ENCODE measurements at regions not wholly inside any gene's neighbourhood (a gene's known extent, or its start where the extent isn't known, plus 50 kb on each side); places are given as distances from the start of the nearest gene placed in this dataset.

GRCh38 chr3:116920826-116921610 is 211.4 kb downstream of the TUSC7 start:
- Mint-ChIP-seq H3K4me3 (no peak overlapping the region), H3K27ac (no peak overlapping the region), H3K36me3 (ENCODE audit: low read depth) (0 out of 3 replicates have a peak, but pooled peaks cover 2% of the 10 kb centered on the region), H3K4me1 (no peaks in the 10 kb centered on the region), H3K27me3 (ENCODE audit: insufficient read depth, low read depth, poor library complexity) (no peaks in the 10 kb centered on the region), H3K9me3 (peaks cover 23% of the 10 kb centered on the region)
- H3K4me3 ChIP-seq: no peak overlapping the region
- ATAC-seq (no peak), DNase-seq (ENCODE audit: low spot score) (no peak)
- no peaks in the 10 kb centered on the region for H3K27me3 ChIP-seq (ENCODE audit: insufficient read depth)
- no peaks in the 10 kb centered on the region for H3F3A ChIP-seq (replicated peaks; ENCODE audit: low read depth)
- H3K4me2 ChIP-seq: no peak overlapping the region
- no peaks in the 10 kb centered on the region for H3K79me2 ChIP-seq (replicated peaks; ENCODE audit: insufficient read depth)
- H3K27ac ChIP-seq (ENCODE audit: low read depth): no peak overlapping the region
- H3K4me1 ChIP-seq (ENCODE audit: insufficient read depth): no peaks in the 10 kb centered on the region
- no peak for TF ChIP-seq POLR2AphosphoS5 (IDR thresholded peaks at IDR 0.05; ENCODE audit: low read depth)
- no peak for TF ChIP-seq ZNF331 (CRISPR knock-in tag; IDR thresholded peaks at IDR 0.05; ENCODE audit: low read depth)
- TF ChIP-seq ETS1 (IDR thresholded peaks at IDR 0.05): no peak
- H2AFZ ChIP-seq: no peak overlapping the region
- H3K9me2 ChIP-seq (ENCODE audit: insufficient read depth): no peaks in the 10 kb centered on the region; the same call in 1 of the 2 replicates
- no peaks in the 10 kb centered on the region for H3K36me3 ChIP-seq (ENCODE audit: insufficient read depth)
- H4K20me1 ChIP-seq (replicated peaks; ENCODE audit: insufficient read depth): no peaks in the 10 kb centered on the region

- Histone ChIP-seq H3K27ac (ENCODE audit: low read depth) (no peak overlapping the region), H3K4me2 (no peak overlapping the region), H3K36me3 (ENCODE audit: insufficient read depth) (no peaks in the 10 kb centered on the region), H3K79me2 (replicated peaks; ENCODE audit: insufficient read depth) (no peaks in the 10 kb centered on the region), H3K27me3 (ENCODE audit: insufficient read depth) (no peaks in the 10 kb centered on the region), H3K9me2 (ENCODE audit: insufficient read depth) (peaks cover 3% of the 10 kb centered on the region; the same call in 1 of the 2 replicates), H3F3A (replicated peaks; ENCODE audit: low read depth) (no peaks in the 10 kb centered on the region), H3K4me1 (ENCODE audit: insufficient read depth) (no peaks in the 10 kb centered on the region), H3K4me3 (no peak overlapping the region), H4K20me1 (replicated peaks; ENCODE audit: insufficient read depth) (no peaks in the 10 kb centered on the region), H2AFZ (no peak overlapping the region)
- ATAC-seq (no peak), DNase-seq (ENCODE audit: low spot score) (peak; percentile 20)
- H3K27ac Mint-ChIP-seq: no peak overlapping the region
- H3K4me1 Mint-ChIP-seq: peaks cover 2% of the 10 kb centered on the region; the same call in 2 of the 3 replicates
- H3K27me3 Mint-ChIP-seq (ENCODE audit: insufficient read depth, low read depth, poor library complexity): no peaks in the 10 kb centered on the region
- H3K4me3 Mint-ChIP-seq: no peak overlapping the region
- peaks cover 29% of the 10 kb centered on the region for H3K9me3 Mint-ChIP-seq
- H3K36me3 Mint-ChIP-seq (ENCODE audit: low read depth): peaks cover 10% of the 10 kb centered on the region; the same call in 1 of the 3 replicates
- no peak for TF ChIP-seq EZH2phosphoT487 (IDR thresholded peaks at IDR 0.05; ENCODE audit: unreplicated experiment)
- no peak for TF ChIP-seq ZNF462 (CRISPR knock-in tag; IDR thresholded peaks at IDR 0.05)
- no peak for TF ChIP-seq STAT1 (IDR thresholded peaks at IDR 0.05; ENCODE audit: unreplicated experiment)
- no peak for TF ChIP-seq ETS1 (IDR thresholded peaks at IDR 0.05)
- TF ChIP-seq NANOG (IDR thresholded peaks at IDR 0.05; ENCODE audit: borderline replicate concordance): no peak
- no peak for TF ChIP-seq REST (IDR thresholded peaks at IDR 0.05; ENCODE audit: unreplicated experiment)
- TF ChIP-seq ZNF114 (CRISPR knock-in tag; IDR thresholded peaks at IDR 0.05): no peak
Observed at GRCh38 chr3:116927918-116928317, 218.3 kb downstream of the TUSC7 start.

All from GM23338 (cell line).